Astrocyte (in vitro differentiated cells and primary cell): ENCODE measurements at regions not wholly inside any gene's neighbourhood (a gene's known extent, or its start where the extent isn't known, plus 50 kb on each side); places are given as distances from the start of the nearest gene placed in this dataset.

ENCODE experiments used
- DNase-seq: peaks from one replicate; pipeline ENCODE4 v3.0.0-alpha.2; 2010; ENCODE audit warnings: low read depth
- FAIRE-seq: peaks from 2 replicates; lab custom pipeline; 2011; peaks lifted over from hg19 to GRCh38; lab: Jason Lieb, UNC
- H2AFZ ChIP-seq: 2 replicates; pipeline ENCODE4 v1.6.0; 2012; ENCODE audit warnings: low read depth, low read length, inconsistent platforms
- H3K27ac ChIP-seq: 2 replicates; pipeline ENCODE4 v1.5.1; 2011; ENCODE audit warnings: low read depth, low read length, inconsistent platforms
- H3K27me3 ChIP-seq: 2 replicates; pipeline ENCODE4 v1.6.0; 2011; ENCODE audit warnings: low read length, inconsistent platforms; ENCODE audit not compliant: insufficient read depth
- H3K36me3 ChIP-seq: 2 replicates; pipeline ENCODE4 v1.5.1; 2011; ENCODE audit warnings: low read length, inconsistent platforms; ENCODE audit not compliant: insufficient read depth
- H3K4me1 ChIP-seq: 2 replicates; pipeline ENCODE4 v1.5.1; 2011; ENCODE audit warnings: low read length, inconsistent platforms; ENCODE audit not compliant: insufficient read depth
- H3K4me2 ChIP-seq: 2 replicates; pipeline ENCODE4 v1.6.0; 2012; ENCODE audit warnings: low read length, inconsistent platforms
- H3K4me3 ChIP-seq: 2 replicates; pipeline ENCODE4 v1.5.1; 2011; ENCODE audit warnings: low read depth, mild to moderate bottlenecking, low read length, inconsistent platforms; ENCODE audit not compliant: insufficient read depth
- H3K79me2 ChIP-seq: 2 replicates; pipeline ENCODE4 v1.6.0; 2012; ENCODE audit warnings: mild to moderate bottlenecking, low read length, inconsistent platforms; ENCODE audit not compliant: insufficient read depth
- H3K9ac ChIP-seq: 2 replicates; pipeline ENCODE4 v1.6.0; 2012; ENCODE audit warnings: mild to moderate bottlenecking, low read length, inconsistent platforms
- H3K9me3 ChIP-seq: 2 replicates; pipeline ENCODE4 v1.5.1; 2012; ENCODE audit warnings: low read depth, mild to moderate bottlenecking, low read length, inconsistent platforms; ENCODE audit not compliant: insufficient read depth
- H4K20me1 ChIP-seq: 2 replicates; pipeline ENCODE4 v1.6.0; 2012; ENCODE audit warnings: low read length, inconsistent platforms; ENCODE audit not compliant: insufficient read depth
- H3K27ac Mint-ChIP-seq: one replicate; pipeline ENCODE4 v1.8.0; 2021; ENCODE audit warnings: mild to moderate bottlenecking, mixed read lengths; ENCODE audit not compliant: unreplicated experiment
- H3K27me3 Mint-ChIP-seq: one replicate; pipeline ENCODE4 v1.8.0; 2021; ENCODE audit warnings: low read depth, mixed read lengths; ENCODE audit not compliant: unreplicated experiment
- H3K36me3 Mint-ChIP-seq: one replicate; pipeline ENCODE4 v1.8.0; 2021; ENCODE audit warnings: low read depth, mixed read lengths; ENCODE audit not compliant: unreplicated experiment
- H3K4me1 Mint-ChIP-seq: one replicate; pipeline ENCODE4 v1.8.0; 2021; ENCODE audit warnings: low read depth, mixed read lengths; ENCODE audit not compliant: unreplicated experiment
- H3K4me3 Mint-ChIP-seq: one replicate; pipeline ENCODE4 v1.8.0; 2021; ENCODE audit warnings: mild to moderate bottlenecking, moderate library complexity, mixed read lengths; ENCODE audit not compliant: unreplicated experiment
- H3K9me3 Mint-ChIP-seq: one replicate; pipeline ENCODE4 v1.8.0; 2021; ENCODE audit warnings: mild to moderate bottlenecking, mixed read lengths; ENCODE audit not compliant: unreplicated experiment
- CTCF ChIP-seq: IDR thresholded peaks from 2 replicates; pipeline ENCODE4 v1.5.1; 2011; ENCODE audit warnings: low read depth, mild to moderate bottlenecking, inconsistent platforms, low read length, moderate library complexity; ENCODE audit not compliant: insufficient read depth
- EZH2 ChIP-seq: IDR thresholded peaks from 2 replicates; pipeline ENCODE4 v1.6.1; 2012; ENCODE audit warnings: mild to moderate bottlenecking, low read length, inconsistent platforms; ENCODE audit not compliant: insufficient read depth

- Histone ChIP-seq H4K20me1 (no peaks in the 10 kb centered on the region), H3K79me2 (no peaks in the 10 kb centered on the region), H3K36me3 (no peaks in the 10 kb centered on the region), H3K27me3 (no peaks in the 10 kb centered on the region), H3K4me2 (no peak overlapping the region), H3K9ac (no peak overlapping the region), H2AFZ (no peak overlapping the region), H3K27ac (no peak overlapping the region), H3K4me1 (no peaks in the 10 kb centered on the region), H3K4me3 (no peak overlapping the region), H3K9me3 (no peaks in the 10 kb centered on the region)
- Mint-ChIP-seq H3K4me1 (peaks cover 3% of the 10 kb centered on the region), H3K27ac (no peak overlapping the region), H3K27me3 (peaks cover 2% of the 10 kb centered on the region), H3K9me3 (peaks cover 7% of the 10 kb centered on the region), H3K4me3 (no peak overlapping the region), H3K36me3 (peaks cover 3% of the 10 kb centered on the region)
- no peak for FAIRE-seq
- no peak for TF ChIP-seq EZH2
- no peak for TF ChIP-seq CTCF
- no peak for DNase-seq
Measured at GRCh38 chr12:116404913-116405611, 127.6 kb upstream of the MED13L start.

GRCh38 chr12:116406529-116406928 is 129.0 kb upstream of the MED13L start:
- no peak overlapping the region for H3K4me2 ChIP-seq
- no peak for FAIRE-seq
- H3K4me1 Mint-ChIP-seq, result peaks cover 8% of the 10 kb centered on the region
- H4K20me1 ChIP-seq, result no peaks in the 10 kb centered on the region
- no peak overlapping the region for H3K4me3 Mint-ChIP-seq
- H3K27me3 Mint-ChIP-seq, result peaks cover 2% of the 10 kb centered on the region
- H3K36me3 ChIP-seq, result no peaks in the 10 kb centered on the region
- DNase-seq, result no peak
- no peak overlapping the region for H3K9ac ChIP-seq
- no peak overlapping the region for H3K27ac ChIP-seq
- H2AFZ ChIP-seq, result no peak overlapping the region
- no peaks in the 10 kb centered on the region for H3K36me3 Mint-ChIP-seq
- H3K9me3 ChIP-seq, result no peaks in the 10 kb centered on the region
- no peak overlapping the region for H3K27ac Mint-ChIP-seq
- peaks cover 2% of the 10 kb centered on the region for H3K9me3 Mint-ChIP-seq
- no peaks in the 10 kb centered on the region for H3K27me3 ChIP-seq
- no peaks in the 10 kb centered on the region for H3K79me2 ChIP-seq
- no peak for TF ChIP-seq EZH2
- TF ChIP-seq CTCF, result no peak
- H3K4me3 ChIP-seq, result no peak overlapping the region
- peaks cover 5% of the 10 kb centered on the region for H3K4me1 ChIP-seq

GRCh38 chr12:116408489-116409250 is 131.2 kb upstream of the MED13L start:
- no peaks in the 10 kb centered on the region for H3K36me3 Mint-ChIP-seq
- Histone ChIP-seq H3K9me3 (no peaks in the 10 kb centered on the region), H3K4me3 (no peak overlapping the region), H3K9ac (no peak overlapping the region), H3K27me3 (no peaks in the 10 kb centered on the region), H3K36me3 (no peaks in the 10 kb centered on the region), H3K27ac (no peak overlapping the region), H3K79me2 (no peaks in the 10 kb centered on the region), H2AFZ (no peak overlapping the region), H4K20me1 (no peaks in the 10 kb centered on the region), H3K4me1 (peaks cover 5% of the 10 kb centered on the region), H3K4me2 (no peak overlapping the region)
- peaks cover 2% of the 10 kb centered on the region for H3K27me3 Mint-ChIP-seq
- H3K9me3 Mint-ChIP-seq, result no peaks in the 10 kb centered on the region
- TF ChIP-seq CTCF, result no peak
- no peak for TF ChIP-seq EZH2
- no peak overlapping the region for H3K27ac Mint-ChIP-seq
- FAIRE-seq (no peak), DNase-seq (no peak)
- H3K4me1 Mint-ChIP-seq, result peaks cover 8% of the 10 kb centered on the region
- no peak overlapping the region for H3K4me3 Mint-ChIP-seq
